Pancreas (tissue), 10 donors: ENCODE measurements at regions not wholly inside any gene's neighbourhood (a gene's known extent, or its start where the extent isn't known, plus 50 kb on each side); places are given as distances from the start of the nearest gene placed in this dataset.
"Not testable (repeated sequence)": the region's sequence is repeated elsewhere in the genome, so short reads cannot be mapped to it uniquely, and the experiment has no call there.

Experiments
- ATAC-seq, 4 donors: fragments of 200-7000 bp; cut with Tn5 transposase; one replicate each; pipeline versions ENCODE4 v1.8.0 to v1.9.1; 2020; ENCODE audit warnings: mild to moderate bottlenecking in 4 of 4, moderate library complexity in 4 of 4
- DNase-seq, 6 donors: peaks; one replicate each; pipeline ENCODE4 v3.0.0-alpha.2; 2020
- FAIRE-seq: peaks from 2 replicates; lab custom pipeline; 2012; peaks lifted over from hg19 to GRCh38; lab: Jason Lieb, UNC
- H3K27ac ChIP-seq, 4 donors: fragments of 200-600 bp; sonication (generic); 1 replicate in 3 of 4; 2 replicates in 1 of 4; pipeline versions ENCODE4 v1.5.0 to v1.8.0; 2020
- H3K27me3 ChIP-seq, 4 donors: fragments of 200-600 bp; one replicate each; pipeline ENCODE4 v1.8.0; 2021
- H3K36me3 ChIP-seq, 3 donors: fragments of 200-600 bp; sonication (generic) in 1 of 3; one replicate each; pipeline versions ENCODE4 v1.5.0 to v1.8.0; 2020 to 2021
- H3K4me1 ChIP-seq, 3 donors: fragments of 200-600 bp; one replicate each; pipeline ENCODE4 v1.8.0; 2021
- H3K4me3 ChIP-seq, 4 donors: fragments of 200-600 bp; sonication (generic) in 2 of 4; one replicate each; pipeline versions ENCODE4 v1.5.0 to v1.8.0; 2020 to 2021
- H3K9me3 ChIP-seq, 4 donors: fragments of 200-600 bp; one replicate each; pipeline ENCODE4 v1.8.0; 2021
- CTCF ChIP-seq, 4 donors: fragments of 200-600 bp; sonication (generic) in 3 of 4; IDR thresholded peaks; one replicate each; pipeline versions ENCODE4 v1.5.0 to v1.8.0; 2021; ENCODE audit warnings: antibody characterized with exemption in 4 of 4
- WGBS, 2 donors: extraction: QIAGEN DNeasy Blood & Tissue Kit; methylation state at CpG; one replicate each; pipeline ENCODE4 v1.1.7; 2013; 5-methylcytosine and 5-hydroxymethylcytosine counted together
- intact Hi-C, 3 donors: fragments of 100-400 bp; cut with DNase I; formaldehyde crosslinking; loops; one replicate each; pipeline versions ENCODE4 v1.11.1 to v1.14.2; 2022
- donor health status: healthy with polysubstance abuse.
- donor health status: DM: no; HTN: no; CAD: no; lungs with moderate emphysema.
- donor health status: DM: no; HTN: no; CAD: no.
- donor health status: control.
- donor health status: control.
- donor health status: Bipolar disorder and iron deficiency.
- donor health status: DM: yes; HTN: yes; CAD: no.
- donor health status: DM: no; HTN: no; CAD: no.
- donor health status: DM: no; HTN: no; CAD: no.
- donor health status: DM: yes; HTN: yes; CAD: no.

GRCh38 chr1:148371551-148371994 is 111.5 kb downstream of the PPIAL4G start:
- H3K27me3 ChIP-seq, H3K27ac ChIP-seq, intact Hi-C loops, H3K36me3 ChIP-seq, H3K4me1 ChIP-seq, H3K9me3 ChIP-seq, FAIRE-seq, H3K4me3 ChIP-seq: not testable (repeated sequence)
- WGBS, 2 donors, result 5 to 8% methylated on average over 4 of the region's 4 CpGs
- DNase-seq (peak in 3 of 6 donors; percentile 46 to 72 (median 52)), ATAC-seq (peak; percentile 91 to 100 (median 98))
- TF ChIP-seq CTCF (IDR thresholded peaks at IDR 0.05), result peak; percentile 43 to 58 (median 53)

- WGBS, 2 donors, result 58 to 61% methylated on average over 5 of the region's 5 CpGs
- DNase-seq, H3K4me3 ChIP-seq, H3K4me1 ChIP-seq, FAIRE-seq, H3K9me3 ChIP-seq, H3K27ac ChIP-seq, intact Hi-C loops, H3K36me3 ChIP-seq, H3K27me3 ChIP-seq, ATAC-seq: not testable (repeated sequence)
Measured at GRCh38 chr1:148370661-148371060, 112.4 kb downstream of the PPIAL4G start.

GRCh38 chr1:148367596-148367995 is 115.5 kb downstream of the PPIAL4G start:
- 64 to 65% methylated on average over 3 of the region's 3 CpGs for WGBS, 2 donors
- H3K27me3 ChIP-seq, result no peaks in the 10 kb centered on the region
- no peaks in the 10 kb centered on the region for H3K36me3 ChIP-seq
- H3K27ac ChIP-seq, result no peak overlapping the region
- H3K4me1 ChIP-seq, result no peaks in the 10 kb centered on the region
- ATAC-seq, result no peak
- no peak overlapping the region for H3K4me3 ChIP-seq
- no peak for TF ChIP-seq CTCF (IDR thresholded peaks at IDR 0.05)
- no peak for FAIRE-seq
- H3K9me3 ChIP-seq, result no peaks in the 10 kb centered on the region
- DNase-seq, result no peak
- intact Hi-C loops, result no loop called here

DNA sequence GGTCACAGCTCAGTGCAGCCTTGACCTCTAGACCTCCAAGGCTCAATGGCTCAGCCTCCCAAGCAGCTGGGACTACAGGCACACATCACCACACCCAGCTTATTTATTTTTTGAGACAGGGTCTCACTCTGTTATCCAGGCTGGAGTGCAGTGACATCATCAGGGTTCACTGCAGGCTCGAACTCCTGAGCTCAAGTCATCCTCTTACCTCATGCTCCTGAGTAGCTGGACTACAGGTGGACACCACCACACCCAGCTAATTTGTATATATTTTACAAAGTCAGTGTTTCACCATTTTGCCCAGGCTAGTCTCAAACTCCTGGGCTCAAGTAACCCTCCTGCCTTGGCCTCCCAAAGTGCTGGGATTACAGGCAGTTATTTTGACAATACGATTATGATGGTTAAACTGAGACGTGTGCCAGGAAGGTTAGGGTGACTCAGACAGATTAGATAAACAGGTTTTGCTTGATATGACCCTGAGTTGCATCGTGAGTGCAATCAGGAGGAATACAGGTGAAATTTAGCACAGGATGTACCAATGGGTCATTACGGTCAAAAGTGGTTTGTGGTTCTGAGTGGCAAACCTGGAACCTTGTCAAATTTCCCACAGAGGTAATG is 116.9 kb downstream of the PPIAL4G start:
- H3K36me3 ChIP-seq, intact Hi-C loops, H3K4me1 ChIP-seq, H3K27me3 ChIP-seq, ATAC-seq, H3K27ac ChIP-seq, FAIRE-seq, H3K4me3 ChIP-seq, H3K9me3 ChIP-seq, DNase-seq: not testable (repeated sequence)
- 53 to 61% methylated on average over 5 of the region's 5 CpGs for WGBS, 2 donors

GRCh38 chr1:148365151-148365550 is 118.0 kb downstream of the PPIAL4G start:
- H3K9me3 ChIP-seq, intact Hi-C loops, ATAC-seq, H3K27ac ChIP-seq, FAIRE-seq, H3K4me3 ChIP-seq, H3K4me1 ChIP-seq, H3K36me3 ChIP-seq, DNase-seq, H3K27me3 ChIP-seq: not testable (repeated sequence)
- WGBS, 2 donors, result 73 to 87% methylated on average over 2 of the region's 2 CpGs

- H3K4me1 ChIP-seq, H3K27me3 ChIP-seq, H3K27ac ChIP-seq, DNase-seq, intact Hi-C loops, H3K9me3 ChIP-seq, H3K36me3 ChIP-seq, ATAC-seq, H3K4me3 ChIP-seq, FAIRE-seq: not testable (repeated sequence)
- 69 to 78% methylated on average over 3 of the region's 3 CpGs for WGBS, 2 donors
Measured at GRCh38 chr1:148363979-148364378, 119.1 kb downstream of the PPIAL4G start.

DNA sequence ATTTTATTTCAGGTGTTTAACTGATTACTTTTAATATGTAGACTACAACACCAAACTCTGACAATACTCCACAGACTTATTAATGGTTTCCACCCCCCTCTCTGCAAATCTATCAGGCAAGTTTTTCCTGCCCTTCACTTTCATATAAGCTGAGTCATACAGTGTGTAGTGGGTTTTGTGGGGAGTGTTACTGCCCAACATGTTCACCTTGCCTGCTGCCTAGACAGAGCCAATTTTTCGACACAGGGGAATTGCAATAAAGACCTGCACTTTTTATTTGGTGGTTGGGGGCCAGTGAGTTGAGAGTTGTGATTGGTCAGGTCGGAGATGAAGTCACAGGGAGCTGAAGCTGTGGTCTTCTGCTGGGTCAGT is 119.7 kb downstream of the PPIAL4G start:
- Histone ChIP-seq H3K27me3 (peaks cover 0 to 3% (median under 1%) of the 10 kb centered on the region in 4 donors), H3K27ac (no peak overlapping the region), H3K36me3 (no peaks in the 10 kb centered on the region), H3K4me3 (no peak overlapping the region), H3K9me3 (no peaks in the 10 kb centered on the region), H3K4me1 (no peaks in the 10 kb centered on the region)
- no peak for DNase-seq
- 72 to 80% methylated on average over 2 of the region's 2 CpGs for WGBS, 2 donors
- no peak for ATAC-seq
- no peak for FAIRE-seq
- intact Hi-C loops, result no loop called here
- TF ChIP-seq CTCF (IDR thresholded peaks at IDR 0.05), result no peak
